Progenitor cell of endocrine pancreas (in vitro differentiated cells): ENCODE measurements at regions not wholly inside any gene's neighbourhood (a gene's known extent, or its start where the extent isn't known, plus 50 kb on each side); places are given as distances from the start of the nearest gene placed in this dataset.
A peak's percentile ranks its signal among the peaks of the same experiment; 100 is the strongest.

Experiments used
- DNase-seq: peaks from one replicate; pipeline ENCODE4 v3.0.0; 2021; ENCODE audit warnings: low spot score; ENCODE audit not compliant: unreplicated experiment
- H3K27ac Mint-ChIP-seq: 2 replicates; pipeline ENCODE4 v1.8.0; 2021; ENCODE audit warnings: mild to moderate bottlenecking, moderate library complexity, mixed read lengths
- H3K27me3 Mint-ChIP-seq: 2 replicates; pipeline ENCODE4 v1.8.0; 2021; ENCODE audit warnings: mixed read lengths
- H3K36me3 Mint-ChIP-seq: 2 replicates; pipeline ENCODE4 v1.8.0; 2022; ENCODE audit warnings: mixed read lengths; ENCODE audit not compliant: insufficient read depth
- H3K4me1 Mint-ChIP-seq: 2 replicates; pipeline ENCODE4 v1.8.0; 2021; ENCODE audit warnings: low read depth, mixed read lengths
- H3K4me3 Mint-ChIP-seq: 2 replicates; pipeline ENCODE4 v1.8.0; 2021; ENCODE audit warnings: low read depth, mild to moderate bottlenecking, moderate library complexity, mixed read lengths
- H3K9me3 Mint-ChIP-seq: 2 replicates; pipeline ENCODE4 v1.8.0; 2021; ENCODE audit warnings: low read depth, mixed read lengths
- CTCF ChIP-seq: fragments of 200-600 bp; sonication (generic); IDR thresholded peaks from one replicate; pipeline ENCODE4 v1.5.0; 2021; ENCODE audit warnings: antibody characterized with exemption, mild to moderate bottlenecking; ENCODE audit not compliant: unreplicated experiment

- DNase-seq, result no peak
- no peak overlapping the region for H3K4me3 Mint-ChIP-seq
- peaks cover 4% of the 10 kb centered on the region for H3K4me1 Mint-ChIP-seq
- H3K9me3 Mint-ChIP-seq, result no peaks in the 10 kb centered on the region
- no peak overlapping the region for H3K27ac Mint-ChIP-seq
- no peaks in the 10 kb centered on the region for H3K27me3 Mint-ChIP-seq
- no peak for TF ChIP-seq CTCF
- H3K36me3 Mint-ChIP-seq, result no peaks in the 10 kb centered on the region
Measured at GRCh38 chr5:6206501-6206900, 171.8 kb downstream of the MED10 start.

- no peak for TF ChIP-seq CTCF
- H3K27me3 Mint-ChIP-seq, result no peaks in the 10 kb centered on the region
- H3K36me3 Mint-ChIP-seq, result no peaks in the 10 kb centered on the region
- no peak overlapping the region for H3K4me3 Mint-ChIP-seq
- no peak overlapping the region for H3K27ac Mint-ChIP-seq
- DNase-seq, result no peak
- peaks cover 7% of the 10 kb centered on the region for H3K9me3 Mint-ChIP-seq
- peaks cover 4% of the 10 kb centered on the region for H3K4me1 Mint-ChIP-seq
Measured at GRCh38 chr5:6202968-6203365, 175.4 kb downstream of the MED10 start.

GRCh38 chr5:6202149-6202967, 176.0 kb downstream of the MED10 start:
- TF ChIP-seq CTCF, result peak; percentile 54
- Mint-ChIP-seq H3K4me1 (peaks cover 4% of the 10 kb centered on the region), H3K4me3 (no peak overlapping the region), H3K27ac (peak overlapping the region; percentile 27), H3K36me3 (no peaks in the 10 kb centered on the region), H3K27me3 (no peaks in the 10 kb centered on the region), H3K9me3 (peaks cover 7% of the 10 kb centered on the region)
- no peak for DNase-seq

- no peak for DNase-seq
- no peak for TF ChIP-seq CTCF
Measured at GRCh38 chr5:6201631-6202030, 176.7 kb downstream of the MED10 start.

GRCh38 chr5:6198531-6198930, 179.8 kb downstream of the MED10 start:
- DNase-seq, result no peak
- Mint-ChIP-seq H3K4me1 (peaks cover 17% of the 10 kb centered on the region), H3K36me3 (no peaks in the 10 kb centered on the region), H3K9me3 (peaks cover 7% of the 10 kb centered on the region), H3K27ac (no peak overlapping the region), H3K27me3 (peaks cover 3% of the 10 kb centered on the region), H3K4me3 (no peak overlapping the region)
- no peak for TF ChIP-seq CTCF

More at GRCh38 chr5:6201631-6202030, 176.7 kb downstream of the MED10 start:
- no peaks in the 10 kb centered on the region for H3K36me3 Mint-ChIP-seq
- H3K27me3 Mint-ChIP-seq, result no peaks in the 10 kb centered on the region
- peaks cover 4% of the 10 kb centered on the region for H3K4me1 Mint-ChIP-seq
- no peak overlapping the region for H3K4me3 Mint-ChIP-seq
- peaks cover 7% of the 10 kb centered on the region for H3K9me3 Mint-ChIP-seq
- no peak overlapping the region for H3K27ac Mint-ChIP-seq
